NB4 (cell line): ENCODE measurements at regions not wholly inside any gene's neighbourhood (a gene's known extent, or its start where the extent isn't known, plus 50 kb on each side); places are given as distances from the start of the nearest gene placed in this dataset.
"Not testable (repeated sequence)": the region's sequence is repeated elsewhere in the genome, so short reads cannot be mapped to it uniquely, and the experiment has no call there.

ENCODE experiments used
- DNase-seq: peaks from one replicate; pipeline ENCODE4 v3.0.0; 2010; ENCODE audit warnings: low read depth
- H3K4me3 ChIP-seq: one replicate; pipeline ENCODE4 v1.5.1; 2011; ENCODE audit warnings: mild to moderate bottlenecking, low read depth, low read length, moderate library complexity
- MYC ChIP-seq: IDR thresholded peaks from 2 replicates; pipeline ENCODE4 v1.6.1; 2011; ENCODE audit warnings: low read depth, low read length
- POLR2A ChIP-seq: IDR thresholded peaks from 2 replicates; pipeline ENCODE4 v1.6.1; 2011; ENCODE audit warnings: mild to moderate bottlenecking; ENCODE audit not compliant: insufficient read length; ENCODE audit errors: extremely low read depth
- TF ChIP-seq, protein P1 (sequence below): IDR thresholded peaks from 2 replicates; pipeline ENCODE4 v1.6.1; 2011; ENCODE audit warnings: low read depth, low read length
- TF ChIP-seq, protein P2 (sequence below): IDR thresholded peaks from one replicate; pipeline ENCODE4 v1.5.1; 2012; ENCODE audit warnings: low read depth, low read length

DNA sequence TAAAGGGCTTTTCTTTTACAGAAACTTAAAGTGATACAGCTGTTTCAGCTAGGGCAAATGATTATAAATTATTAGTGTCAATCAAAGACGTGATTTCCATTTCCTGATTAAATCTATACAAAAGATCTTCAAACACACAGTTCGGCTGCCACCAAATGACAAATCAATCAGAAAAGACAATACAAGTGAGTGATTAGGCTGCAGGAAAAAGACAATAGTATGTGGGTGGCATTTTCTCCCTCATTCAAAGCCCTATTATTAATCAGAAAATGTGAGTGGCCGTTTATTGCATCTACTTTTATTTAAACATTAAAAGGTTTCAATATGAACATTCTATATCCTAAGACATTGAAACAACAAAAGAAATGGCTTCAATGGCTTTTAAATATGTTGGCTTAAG, 895.6 kb upstream of the ROBO1 start:
- H3K4me3 ChIP-seq = no peak overlapping the region
- no peak for DNase-seq
- TF ChIP-seq, protein P1, sequence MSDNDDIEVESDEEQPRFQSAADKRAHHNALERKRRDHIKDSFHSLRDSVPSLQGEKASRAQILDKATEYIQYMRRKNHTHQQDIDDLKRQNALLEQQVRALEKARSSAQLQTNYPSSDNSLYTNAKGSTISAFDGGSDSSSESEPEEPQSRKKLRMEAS = no peak
- no peak for TF ChIP-seq POLR2A
- no peak for TF ChIP-seq MYC
- TF ChIP-seq, protein P2, sequence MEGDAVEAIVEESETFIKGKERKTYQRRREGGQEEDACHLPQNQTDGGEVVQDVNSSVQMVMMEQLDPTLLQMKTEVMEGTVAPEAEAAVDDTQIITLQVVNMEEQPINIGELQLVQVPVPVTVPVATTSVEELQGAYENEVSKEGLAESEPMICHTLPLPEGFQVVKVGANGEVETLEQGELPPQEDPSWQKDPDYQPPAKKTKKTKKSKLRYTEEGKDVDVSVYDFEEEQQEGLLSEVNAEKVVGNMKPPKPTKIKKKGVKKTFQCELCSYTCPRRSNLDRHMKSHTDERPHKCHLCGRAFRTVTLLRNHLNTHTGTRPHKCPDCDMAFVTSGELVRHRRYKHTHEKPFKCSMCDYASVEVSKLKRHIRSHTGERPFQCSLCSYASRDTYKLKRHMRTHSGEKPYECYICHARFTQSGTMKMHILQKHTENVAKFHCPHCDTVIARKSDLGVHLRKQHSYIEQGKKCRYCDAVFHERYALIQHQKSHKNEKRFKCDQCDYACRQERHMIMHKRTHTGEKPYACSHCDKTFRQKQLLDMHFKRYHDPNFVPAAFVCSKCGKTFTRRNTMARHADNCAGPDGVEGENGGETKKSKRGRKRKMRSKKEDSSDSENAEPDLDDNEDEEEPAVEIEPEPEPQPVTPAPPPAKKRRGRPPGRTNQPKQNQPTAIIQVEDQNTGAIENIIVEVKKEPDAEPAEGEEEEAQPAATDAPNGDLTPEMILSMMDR = no peak

DNA sequence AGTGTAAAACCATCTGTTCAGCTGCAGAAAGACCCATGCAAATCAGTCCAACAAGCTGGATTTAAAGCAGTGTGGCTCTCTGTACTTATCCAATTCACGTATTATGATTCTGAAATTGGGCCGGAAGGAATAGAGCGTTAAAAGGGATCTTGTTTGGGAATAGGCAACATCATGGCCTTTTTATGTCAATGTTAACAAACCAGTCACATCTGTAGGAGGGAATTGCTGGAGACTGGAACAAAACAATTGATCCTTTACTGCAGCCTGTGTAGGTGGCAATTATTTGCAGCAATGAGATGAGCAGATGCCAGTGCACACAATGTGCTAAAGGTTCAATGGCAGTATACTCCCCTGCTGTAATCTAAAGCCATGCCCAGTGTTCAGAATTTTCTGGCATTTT, 887.4 kb upstream of the ROBO1 start:
- TF ChIP-seq POLR2A (no peak), MYC (no peak)
- TF ChIP-seq, protein P2 = no peak
- TF ChIP-seq, protein P1 = no peak
- DNase-seq = no peak
- no peak overlapping the region for H3K4me3 ChIP-seq

DNA sequence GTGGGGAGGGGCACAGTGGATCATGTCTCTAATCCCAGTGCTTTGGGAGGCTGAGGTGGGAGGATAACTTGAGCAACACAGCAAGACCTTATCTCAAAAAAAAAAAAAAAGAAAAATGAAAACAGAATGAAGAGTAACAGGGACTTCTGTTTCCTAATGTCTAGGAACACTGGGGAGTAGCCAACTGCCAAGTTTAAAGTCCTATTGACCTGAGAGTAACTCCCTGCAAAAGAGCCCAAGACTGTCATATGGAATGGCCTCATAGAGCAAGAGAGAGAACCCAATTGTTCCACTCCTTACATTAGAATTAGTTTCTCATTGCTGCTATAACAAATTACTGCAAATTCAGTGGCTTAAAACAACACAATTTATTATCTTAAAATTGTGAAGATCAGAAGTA, 881.4 kb upstream of the ROBO1 start:
- H3K4me3 ChIP-seq = no peak overlapping the region
- no peak for TF ChIP-seq POLR2A
- TF ChIP-seq, protein P2 = no peak
- DNase-seq = no peak

DNA sequence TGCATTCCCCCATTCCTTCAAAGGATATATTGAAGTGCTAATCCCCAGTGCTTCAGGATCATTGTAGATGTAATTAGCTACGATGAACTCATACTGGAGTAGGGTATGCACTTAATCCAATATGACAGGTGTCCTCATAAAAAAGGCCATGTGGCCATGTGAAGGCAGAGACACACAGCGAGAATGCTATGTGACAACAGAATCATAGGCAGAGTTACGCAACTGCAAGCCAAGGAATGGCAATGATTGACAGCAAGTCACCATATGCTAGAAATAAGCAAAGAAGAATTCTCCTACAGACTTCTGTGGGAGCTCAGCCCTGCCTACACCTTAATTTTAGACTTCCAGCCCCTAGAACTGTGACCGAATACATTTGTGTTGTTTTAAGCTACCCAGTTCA, 875.6 kb upstream of the ROBO1 start:
- no peak overlapping the region for H3K4me3 ChIP-seq
- TF ChIP-seq, protein P1 = no peak
- TF ChIP-seq MYC (no peak), POLR2A (no peak)
- TF ChIP-seq, protein P2 = no peak
- DNase-seq = peak; percentile 1

- H3K4me3 ChIP-seq = no peak overlapping the region
- no peak for DNase-seq
- no peak for TF ChIP-seq MYC
- TF ChIP-seq, protein P2 = no peak
- TF ChIP-seq, protein P1 = no peak
- no peak for TF ChIP-seq POLR2A
Observed at GRCh38 chr3:80618295-80619256, 850.8 kb upstream of the ROBO1 start.

DNA sequence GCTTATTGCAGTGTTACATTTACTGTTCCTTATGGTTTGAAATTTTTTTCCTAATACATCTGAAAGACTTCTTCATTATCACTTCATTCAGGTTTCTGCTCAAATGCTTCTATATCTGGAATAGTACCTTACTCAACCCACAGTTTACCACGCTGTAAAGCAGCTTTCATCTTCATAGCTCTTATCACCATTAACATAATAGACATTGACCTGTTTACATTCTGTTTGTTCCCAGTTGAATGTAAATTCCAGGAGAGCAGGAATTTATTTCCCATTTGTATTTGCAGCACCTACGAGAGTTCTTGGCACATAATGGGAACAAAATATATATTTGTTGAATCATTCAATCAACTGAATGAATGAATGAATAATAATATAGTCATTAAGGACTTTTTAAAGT, 844.6 kb upstream of the ROBO1 start:
- DNase-seq = no peak
- no peak overlapping the region for H3K4me3 ChIP-seq

GRCh38 chr3:80608072-80608471, 840.3 kb upstream of the ROBO1 start:
- DNase-seq, H3K4me3 ChIP-seq: not testable (repeated sequence)

More for the DNA sequence above, 844.6 kb upstream of the ROBO1 start:
- TF ChIP-seq MYC (no peak), POLR2A (no peak)
- TF ChIP-seq, protein P1 = no peak
- TF ChIP-seq, protein P2 = no peak
